Cardiac fibroblast (primary cell): ENCODE measurements at regions not wholly inside any gene's neighbourhood (a gene's known extent, or its start where the extent isn't known, plus 50 kb on each side); places are given as distances from the start of the nearest gene placed in this dataset.

Experiments used
- DNase-seq, 2 donors: peaks; one replicate each; pipeline versions ENCODE4 v3.0.0 to v3.0.0-alpha.2; 2010; ENCODE audit warnings: low read depth in 2 of 2
- H3K4me3 ChIP-seq, 2 donors: replicated peaks in 1 of 2; 1 replicate in 1 of 2; 2 replicates in 1 of 2; pipeline ENCODE4 v1.5.1; 2011; ENCODE audit warnings: low read depth in 2 of 2, low read length in 2 of 2, mild to moderate bottlenecking in 2 of 2, moderate library complexity in 1 of 2
- CTCF ChIP-seq: IDR thresholded peaks from one replicate; pipeline ENCODE4 v1.5.1; 2011; ENCODE audit warnings: low read depth, mild to moderate bottlenecking, low read length, inconsistent platforms

DNA sequence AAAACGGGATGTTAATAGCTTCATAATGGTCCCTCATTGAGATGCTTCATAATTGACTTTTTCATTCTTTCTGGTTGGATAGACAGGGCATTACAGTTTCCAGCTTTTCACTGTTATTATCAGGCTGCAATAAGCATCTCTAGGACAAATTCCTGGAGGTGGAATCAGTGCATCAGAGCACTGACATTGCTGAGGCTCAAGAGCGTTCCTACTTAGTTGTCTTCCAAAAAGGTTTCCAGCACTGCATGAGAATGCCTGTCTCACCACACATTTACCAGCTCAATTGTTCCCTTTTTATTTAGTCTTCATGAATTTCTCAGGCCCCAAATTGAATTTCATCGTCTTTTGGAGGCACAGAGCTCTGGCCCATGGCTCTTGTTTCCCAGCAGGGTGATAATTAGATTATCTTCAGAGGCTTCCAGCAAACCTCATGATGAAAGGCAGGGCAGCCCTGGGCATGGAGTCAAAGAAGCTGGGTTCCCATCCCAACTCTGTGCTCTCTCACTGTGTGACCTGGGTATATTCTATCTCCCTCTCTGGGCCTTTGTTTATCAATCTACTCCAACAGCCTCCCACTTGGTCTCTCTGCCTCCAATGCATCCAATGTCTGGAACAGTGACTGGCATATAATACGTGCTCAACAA is 451.4 kb downstream of the PTPRU start:
- DNase-seq: peak in 1 of 2 donors; percentile 16
- no peak overlapping the region for H3K4me3 ChIP-seq
- no peak for TF ChIP-seq CTCF

DNA sequence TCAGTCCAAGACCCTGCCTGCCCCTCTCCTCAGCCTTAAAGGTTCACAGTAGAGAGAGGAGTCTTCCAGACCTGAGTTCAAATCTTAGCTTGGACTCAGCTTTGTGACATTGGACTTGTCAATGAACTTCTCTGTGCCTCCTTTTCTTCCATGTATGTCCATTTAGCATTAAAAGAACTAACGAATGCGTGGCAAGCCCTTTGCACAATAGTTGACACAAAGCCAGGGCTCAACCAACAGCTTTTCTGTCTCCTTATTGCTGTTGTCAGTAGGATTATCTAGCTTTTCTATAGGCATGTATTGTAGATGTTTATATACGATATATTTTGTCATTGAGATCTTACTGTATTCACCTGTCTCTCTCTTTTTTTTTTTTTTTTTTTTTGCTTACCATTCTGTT is 450.8 kb downstream of the PTPRU start:
- no peak for TF ChIP-seq CTCF

GRCh38 chr1:29686012-29686930 is 449.9 kb downstream of the PTPRU start:
- no peak for DNase-seq
- TF ChIP-seq CTCF: no peak
- H3K4me3 ChIP-seq: no peak overlapping the region

More for the DNA sequence above, 450.8 kb downstream of the PTPRU start:
- peak in 1 of 2 donors; percentile 39 for DNase-seq
- no peak overlapping the region for H3K4me3 ChIP-seq

GRCh38 chr1:29685387-29685786 is 449.1 kb downstream of the PTPRU start:
- no peak for DNase-seq
- H3K4me3 ChIP-seq: no peak overlapping the region
- TF ChIP-seq CTCF: no peak

DNA sequence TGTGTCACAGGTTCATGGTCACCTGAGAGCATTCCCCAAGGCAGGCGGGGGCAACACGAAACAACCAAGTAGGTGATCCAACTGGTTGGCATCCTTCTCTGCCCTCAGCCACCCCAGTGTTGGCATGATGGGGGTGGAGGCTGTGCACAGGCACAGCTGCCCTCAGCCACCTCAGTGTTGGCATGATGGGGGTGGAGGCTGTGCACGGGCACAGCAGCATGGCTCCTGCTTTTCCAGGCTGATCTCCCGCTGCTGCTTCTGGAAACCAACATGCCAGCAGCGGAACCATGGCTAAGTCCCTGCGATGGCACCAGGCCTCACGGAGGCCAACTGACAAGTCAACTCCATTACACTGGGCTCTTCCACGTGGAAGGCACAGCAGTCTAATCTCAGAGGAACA is 447.8 kb downstream of the PTPRU start:
- no peak for TF ChIP-seq CTCF
- H3K4me3 ChIP-seq: no peak overlapping the region
- no peak for DNase-seq

DNA sequence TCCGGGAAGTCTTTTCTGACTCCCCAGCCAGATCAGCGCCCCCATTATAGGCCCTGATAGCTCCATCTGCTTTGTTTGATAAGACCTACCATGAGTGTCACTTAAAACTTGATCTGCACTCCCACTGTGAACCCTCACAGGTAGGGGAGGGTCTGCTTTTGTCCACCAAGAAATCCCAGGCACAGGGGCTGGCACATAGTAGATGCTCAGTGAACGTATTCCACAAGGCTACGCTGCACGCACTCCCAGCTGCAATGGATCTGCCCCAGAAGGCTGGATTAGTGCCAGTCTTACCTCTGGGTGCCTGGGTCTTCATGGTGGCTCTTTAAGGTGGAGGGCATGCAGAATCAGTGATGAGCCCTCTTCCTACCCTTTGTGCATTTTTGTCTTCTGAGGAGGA is 447.1 kb downstream of the PTPRU start:
- H3K4me3 ChIP-seq: no peak overlapping the region
- no peak for DNase-seq
- no peak for TF ChIP-seq CTCF
